B cell (primary cell): ENCODE measurements at regions not wholly inside any gene's neighbourhood (a gene's known extent, or its start where the extent isn't known, plus 50 kb on each side); places are given as distances from the start of the nearest gene placed in this dataset.

Experiments used
- CTCF ChIP-seq: fragments of 200-600 bp; IDR thresholded peaks from one replicate; pipeline ENCODE4 v1.8.0; 2022; ENCODE audit warnings: antibody characterized with exemption, mild to moderate bottlenecking
- EZH2 ChIP-seq: IDR thresholded peaks from 2 replicates; pipeline ENCODE4 v1.6.1; 2012; ENCODE audit warnings: borderline replicate concordance, low read depth, mild to moderate bottlenecking, moderate library complexity, low read length; ENCODE audit not compliant: insufficient read depth, poor library complexity, severe bottlenecking

GRCh38 chr17:15042311-15042710 lies 222.8 kb downstream of the PMP22 start:
- TF ChIP-seq CTCF (no peak), EZH2 (no peak)
